WTC11 (cell line): ENCODE measurements at regions not wholly inside any gene's neighbourhood (a gene's known extent, or its start where the extent isn't known, plus 50 kb on each side); places are given as distances from the start of the nearest gene placed in this dataset.

Experiments
- ATAC-seq: fragments of 200-7000 bp; cut with Tn5 transposase; 2 replicates; pipeline ENCODE4 v1.10.0; 2021; ENCODE audit warnings: mild to moderate bottlenecking, moderate library complexity
- CTCF ChIA-PET: fragments of 300-600 bp; sonication (Branson Sonifier 250); formaldehyde crosslinking; loops from one replicate; lab custom pipeline; 2021; ENCODE audit warnings: antibody characterized with exemption; lab: Charles Lee
- POLR2A ChIA-PET: fragments of 350-600 bp; sonication (Branson Sonifier 250); formaldehyde crosslinking; loops from one replicate; lab custom pipeline; 2021; ENCODE audit warnings: antibody characterized with exemption; lab: Charles Lee
- DNase-seq: peaks from one replicate; pipeline ENCODE4 v3.0.0; 2021; ENCODE audit warnings: low spot score
- H3K27ac Mint-ChIP-seq: 2 replicates; pipeline ENCODE4 v1.8.0; 2021; ENCODE audit warnings: mixed read lengths
- H3K27me3 Mint-ChIP-seq: 2 replicates; pipeline ENCODE4 v1.8.0; 2021; ENCODE audit warnings: low read depth, mild to moderate bottlenecking, moderate library complexity, mixed read lengths
- H3K36me3 Mint-ChIP-seq: 2 replicates; pipeline ENCODE4 v1.8.0; 2021; ENCODE audit warnings: mixed read lengths
- H3K4me1 Mint-ChIP-seq: 2 replicates; pipeline ENCODE4 v1.8.0; 2022; ENCODE audit warnings: mixed read lengths
- H3K4me3 Mint-ChIP-seq: 2 replicates; pipeline ENCODE4 v1.8.0; 2021; ENCODE audit warnings: mild to moderate bottlenecking, moderate library complexity, mixed read lengths
- H3K9me3 Mint-ChIP-seq: 2 replicates; pipeline ENCODE4 v1.8.0; 2021; ENCODE audit warnings: mixed read lengths
- AFF4 ChIP-seq: sonication (generic); formaldehyde crosslinking; IDR thresholded peaks from 2 replicates; pipeline ENCODE4 v1.8.1; 2023; ENCODE audit warnings: mild to moderate bottlenecking, missing genetic modification reagents, borderline replicate concordance
- ATF1 ChIP-seq: sonication (generic); formaldehyde crosslinking; IDR thresholded peaks from 2 replicates; pipeline ENCODE4 v1.8.1; 2023; ENCODE audit warnings: mild to moderate bottlenecking, moderate library complexity, missing genetic modification reagents
- ERG ChIP-seq: fragments of 250-450 bp; sonication (Bioruptor Pico); IDR thresholded peaks from 2 replicates; pipeline ENCODE4 v1.8.0; 2021; ENCODE audit warnings: mild to moderate bottlenecking
- FOXJ3 ChIP-seq: sonication (generic); formaldehyde crosslinking; IDR thresholded peaks from 2 replicates; pipeline ENCODE4 v1.9.0; 2021; ENCODE audit warnings: missing genetic modification reagents, mild to moderate bottlenecking, borderline replicate concordance
- FOXP1 ChIP-seq: sonication (generic); formaldehyde crosslinking; IDR thresholded peaks from 2 replicates; pipeline ENCODE4 v1.8.0; 2022; ENCODE audit warnings: missing genetic modification reagents, mild to moderate bottlenecking, moderate library complexity, borderline replicate concordance
- IRF2 ChIP-seq: sonication (generic); formaldehyde crosslinking; IDR thresholded peaks from 2 replicates; pipeline ENCODE4 v1.8.0; 2022; ENCODE audit warnings: low read depth, missing genetic modification reagents, borderline replicate concordance
- NFATC4 ChIP-seq: fragments of 250-450 bp; sonication (Bioruptor Pico); IDR thresholded peaks from 2 replicates; pipeline ENCODE4 v1.9.0; 2021; ENCODE audit warnings: mild to moderate bottlenecking
- NFYB ChIP-seq: sonication (generic); formaldehyde crosslinking; conservative IDR thresholded peaks from 2 replicates; pipeline ENCODE4 v1.8.0; 2022; ENCODE audit warnings: low read depth, missing genetic modification reagents
- NR2C2 ChIP-seq: sonication (generic); formaldehyde crosslinking; IDR thresholded peaks from 2 replicates; pipeline ENCODE4 v1.8.0; 2022; ENCODE audit warnings: mild to moderate bottlenecking, missing genetic modification reagents
- PREB ChIP-seq: sonication (generic); formaldehyde crosslinking; IDR thresholded peaks from 2 replicates; pipeline ENCODE4 v1.8.1; 2022; ENCODE audit warnings: mild to moderate bottlenecking, missing genetic modification reagents, moderate library complexity, borderline replicate concordance
- RORB ChIP-seq: fragments of 250-450 bp; sonication (Bioruptor Pico); IDR thresholded peaks from 2 replicates; pipeline ENCODE4 v1.9.0; 2021; ENCODE audit warnings: mild to moderate bottlenecking
- ZBTB21 ChIP-seq: sonication (generic); formaldehyde crosslinking; IDR thresholded peaks from 2 replicates; pipeline ENCODE4 v1.8.1; 2023; ENCODE audit warnings: mild to moderate bottlenecking, missing genetic modification reagents, borderline replicate concordance
- ZNF219 ChIP-seq: sonication (generic); formaldehyde crosslinking; IDR thresholded peaks from 2 replicates; pipeline ENCODE4 v1.8.0; 2023; ENCODE audit warnings: missing genetic modification reagents, mild to moderate bottlenecking, borderline replicate concordance
- ZNF263 ChIP-seq: sonication (generic); formaldehyde crosslinking; IDR thresholded peaks from 2 replicates; pipeline ENCODE4 v1.8.1; 2022; ENCODE audit warnings: low read depth, mild to moderate bottlenecking, moderate library complexity, missing genetic modification reagents
- TF ChIP-seq, protein P1 (sequence below): fragments of 250-450 bp; sonication (Bioruptor Pico); IDR thresholded peaks from 2 replicates; pipeline ENCODE4 v1.9.0; 2021; ENCODE audit warnings: mild to moderate bottlenecking
- TF ChIP-seq, protein P2 (sequence below): sonication (generic); formaldehyde crosslinking; IDR thresholded peaks from 2 replicates; pipeline ENCODE4 v1.8.1; 2023; ENCODE audit warnings: mild to moderate bottlenecking, missing genetic modification reagents, moderate library complexity
- TF ChIP-seq, protein P3 (sequence below): sonication (generic); formaldehyde crosslinking; IDR thresholded peaks from 2 replicates; pipeline ENCODE4 v1.8.0; 2023; ENCODE audit warnings: mild to moderate bottlenecking, missing genetic modification reagents
- TF ChIP-seq, protein P4 (sequence below): sonication (generic); formaldehyde crosslinking; IDR thresholded peaks from 2 replicates; pipeline ENCODE4 v1.8.1; 2023; ENCODE audit warnings: mild to moderate bottlenecking, missing genetic modification reagents
- TF ChIP-seq, protein P5 (sequence below): sonication (generic); formaldehyde crosslinking; IDR thresholded peaks from 2 replicates; pipeline ENCODE4 v1.8.1; 2023; ENCODE audit warnings: mild to moderate bottlenecking, missing genetic modification reagents, moderate library complexity

DNA sequence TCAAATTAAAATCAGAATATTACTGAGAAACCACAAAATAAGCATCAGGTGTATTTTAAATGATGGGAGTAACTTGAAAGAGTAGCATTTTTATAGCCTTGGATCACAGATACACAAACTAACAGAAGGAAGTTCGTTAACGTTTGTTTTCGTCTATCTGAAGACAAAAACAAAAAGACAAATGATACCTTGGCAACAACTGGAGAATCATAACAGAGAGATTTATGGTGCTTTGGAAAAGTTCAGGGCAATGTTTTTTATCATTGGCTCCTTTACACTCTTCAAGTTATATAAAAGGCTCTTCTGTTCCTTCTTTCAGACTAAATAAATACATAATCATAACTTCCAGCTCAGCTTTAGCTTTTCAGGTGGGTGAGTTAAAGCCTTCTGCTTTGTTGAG lies 128.1 kb upstream of the VLDLR start (continued):
- TF ChIP-seq ATF1 (CRISPR knock-in tag) (no peak), ZNF263 (CRISPR knock-in tag) (no peak), ERG (CRISPR knock-in tag) (no peak), PREB (CRISPR knock-in tag) (no peak)
- TF ChIP-seq, protein P1, sequence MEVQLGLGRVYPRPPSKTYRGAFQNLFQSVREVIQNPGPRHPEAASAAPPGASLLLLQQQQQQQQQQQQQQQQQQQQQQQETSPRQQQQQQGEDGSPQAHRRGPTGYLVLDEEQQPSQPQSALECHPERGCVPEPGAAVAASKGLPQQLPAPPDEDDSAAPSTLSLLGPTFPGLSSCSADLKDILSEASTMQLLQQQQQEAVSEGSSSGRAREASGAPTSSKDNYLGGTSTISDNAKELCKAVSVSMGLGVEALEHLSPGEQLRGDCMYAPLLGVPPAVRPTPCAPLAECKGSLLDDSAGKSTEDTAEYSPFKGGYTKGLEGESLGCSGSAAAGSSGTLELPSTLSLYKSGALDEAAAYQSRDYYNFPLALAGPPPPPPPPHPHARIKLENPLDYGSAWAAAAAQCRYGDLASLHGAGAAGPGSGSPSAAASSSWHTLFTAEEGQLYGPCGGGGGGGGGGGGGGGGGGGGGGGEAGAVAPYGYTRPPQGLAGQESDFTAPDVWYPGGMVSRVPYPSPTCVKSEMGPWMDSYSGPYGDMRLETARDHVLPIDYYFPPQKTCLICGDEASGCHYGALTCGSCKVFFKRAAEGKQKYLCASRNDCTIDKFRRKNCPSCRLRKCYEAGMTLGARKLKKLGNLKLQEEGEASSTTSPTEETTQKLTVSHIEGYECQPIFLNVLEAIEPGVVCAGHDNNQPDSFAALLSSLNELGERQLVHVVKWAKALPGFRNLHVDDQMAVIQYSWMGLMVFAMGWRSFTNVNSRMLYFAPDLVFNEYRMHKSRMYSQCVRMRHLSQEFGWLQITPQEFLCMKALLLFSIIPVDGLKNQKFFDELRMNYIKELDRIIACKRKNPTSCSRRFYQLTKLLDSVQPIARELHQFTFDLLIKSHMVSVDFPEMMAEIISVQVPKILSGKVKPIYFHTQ (CRISPR knock-in tag) = no peak
- TF ChIP-seq, protein P2, sequence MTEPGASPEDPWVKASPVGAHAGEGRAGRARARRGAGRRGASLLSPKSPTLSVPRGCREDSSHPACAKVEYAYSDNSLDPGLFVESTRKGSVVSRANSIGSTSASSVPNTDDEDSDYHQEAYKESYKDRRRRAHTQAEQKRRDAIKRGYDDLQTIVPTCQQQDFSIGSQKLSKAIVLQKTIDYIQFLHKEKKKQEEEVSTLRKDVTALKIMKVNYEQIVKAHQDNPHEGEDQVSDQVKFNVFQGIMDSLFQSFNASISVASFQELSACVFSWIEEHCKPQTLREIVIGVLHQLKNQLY (CRISPR knock-in tag) = no peak

GRCh38 chr9:2494562-2494961 lies 127.0 kb upstream of the VLDLR start:
- Mint-ChIP-seq H3K36me3 (no peaks in the 10 kb centered on the region), H3K27ac (peak overlapping the region; percentile 23; the same call in 1 of the 2 replicates), H3K4me1 (peaks cover 26% of the 10 kb centered on the region), H3K9me3 (no peaks in the 10 kb centered on the region), H3K27me3 (no peaks in the 10 kb centered on the region), H3K4me3 (no peak overlapping the region)
- DNase-seq = no peak
- ChIA-PET POLR2A (no interaction called here), CTCF (no interaction called here)
- ATAC-seq = peak; percentile 93
- TF ChIP-seq, protein P3, sequence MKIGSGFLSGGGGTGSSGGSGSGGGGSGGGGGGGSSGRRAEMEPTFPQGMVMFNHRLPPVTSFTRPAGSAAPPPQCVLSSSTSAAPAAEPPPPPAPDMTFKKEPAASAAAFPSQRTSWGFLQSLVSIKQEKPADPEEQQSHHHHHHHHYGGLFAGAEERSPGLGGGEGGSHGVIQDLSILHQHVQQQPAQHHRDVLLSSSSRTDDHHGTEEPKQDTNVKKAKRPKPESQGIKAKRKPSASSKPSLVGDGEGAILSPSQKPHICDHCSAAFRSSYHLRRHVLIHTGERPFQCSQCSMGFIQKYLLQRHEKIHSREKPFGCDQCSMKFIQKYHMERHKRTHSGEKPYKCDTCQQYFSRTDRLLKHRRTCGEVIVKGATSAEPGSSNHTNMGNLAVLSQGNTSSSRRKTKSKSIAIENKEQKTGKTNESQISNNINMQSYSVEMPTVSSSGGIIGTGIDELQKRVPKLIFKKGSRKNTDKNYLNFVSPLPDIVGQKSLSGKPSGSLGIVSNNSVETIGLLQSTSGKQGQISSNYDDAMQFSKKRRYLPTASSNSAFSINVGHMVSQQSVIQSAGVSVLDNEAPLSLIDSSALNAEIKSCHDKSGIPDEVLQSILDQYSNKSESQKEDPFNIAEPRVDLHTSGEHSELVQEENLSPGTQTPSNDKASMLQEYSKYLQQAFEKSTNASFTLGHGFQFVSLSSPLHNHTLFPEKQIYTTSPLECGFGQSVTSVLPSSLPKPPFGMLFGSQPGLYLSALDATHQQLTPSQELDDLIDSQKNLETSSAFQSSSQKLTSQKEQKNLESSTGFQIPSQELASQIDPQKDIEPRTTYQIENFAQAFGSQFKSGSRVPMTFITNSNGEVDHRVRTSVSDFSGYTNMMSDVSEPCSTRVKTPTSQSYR (CRISPR knock-in tag) = no peak
- TF ChIP-seq FOXP1 (CRISPR knock-in tag) = no peak
- TF ChIP-seq, protein P4, sequence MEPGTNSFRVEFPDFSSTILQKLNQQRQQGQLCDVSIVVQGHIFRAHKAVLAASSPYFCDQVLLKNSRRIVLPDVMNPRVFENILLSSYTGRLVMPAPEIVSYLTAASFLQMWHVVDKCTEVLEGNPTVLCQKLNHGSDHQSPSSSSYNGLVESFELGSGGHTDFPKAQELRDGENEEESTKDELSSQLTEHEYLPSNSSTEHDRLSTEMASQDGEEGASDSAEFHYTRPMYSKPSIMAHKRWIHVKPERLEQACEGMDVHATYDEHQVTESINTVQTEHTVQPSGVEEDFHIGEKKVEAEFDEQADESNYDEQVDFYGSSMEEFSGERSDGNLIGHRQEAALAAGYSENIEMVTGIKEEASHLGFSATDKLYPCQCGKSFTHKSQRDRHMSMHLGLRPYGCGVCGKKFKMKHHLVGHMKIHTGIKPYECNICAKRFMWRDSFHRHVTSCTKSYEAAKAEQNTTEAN (CRISPR knock-in tag) = no peak
- TF ChIP-seq FOXJ3 (CRISPR knock-in tag) = no peak
- TF ChIP-seq, protein P5, sequence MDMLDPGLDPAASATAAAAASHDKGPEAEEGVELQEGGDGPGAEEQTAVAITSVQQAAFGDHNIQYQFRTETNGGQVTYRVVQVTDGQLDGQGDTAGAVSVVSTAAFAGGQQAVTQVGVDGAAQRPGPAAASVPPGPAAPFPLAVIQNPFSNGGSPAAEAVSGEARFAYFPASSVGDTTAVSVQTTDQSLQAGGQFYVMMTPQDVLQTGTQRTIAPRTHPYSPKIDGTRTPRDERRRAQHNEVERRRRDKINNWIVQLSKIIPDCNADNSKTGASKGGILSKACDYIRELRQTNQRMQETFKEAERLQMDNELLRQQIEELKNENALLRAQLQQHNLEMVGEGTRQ (CRISPR knock-in tag) = no peak
- no peak for TF ChIP-seq ZBTB21
- TF ChIP-seq AFF4 = no peak
- TF ChIP-seq NR2C2 = no peak
- no peak for TF ChIP-seq IRF2 (CRISPR knock-in tag)
- no peak for TF ChIP-seq NFYB (CRISPR knock-in tag)
- no peak for TF ChIP-seq NFATC4 (CRISPR knock-in tag)
- TF ChIP-seq RORB (CRISPR knock-in tag) = no peak
- TF ChIP-seq ZNF219 (CRISPR knock-in tag) = no peak
